ENCODE measurements at regions not wholly inside any gene's neighbourhood (a gene's known extent, or its start where the extent isn't known, plus 50 kb on each side); places are given as distances from the start of the nearest gene placed in this dataset.
"Not testable (repeated sequence)": the region's sequence is repeated elsewhere in the genome, so short reads cannot be mapped to it uniquely, and the experiment has no call there.

- TF ChIP-seq POLR2A (IDR thresholded peaks at IDR 0.05) (no peak), EP300 (IDR thresholded peaks at IDR 0.05) (no peak)
- TF ChIP-seq, protein P1, sequence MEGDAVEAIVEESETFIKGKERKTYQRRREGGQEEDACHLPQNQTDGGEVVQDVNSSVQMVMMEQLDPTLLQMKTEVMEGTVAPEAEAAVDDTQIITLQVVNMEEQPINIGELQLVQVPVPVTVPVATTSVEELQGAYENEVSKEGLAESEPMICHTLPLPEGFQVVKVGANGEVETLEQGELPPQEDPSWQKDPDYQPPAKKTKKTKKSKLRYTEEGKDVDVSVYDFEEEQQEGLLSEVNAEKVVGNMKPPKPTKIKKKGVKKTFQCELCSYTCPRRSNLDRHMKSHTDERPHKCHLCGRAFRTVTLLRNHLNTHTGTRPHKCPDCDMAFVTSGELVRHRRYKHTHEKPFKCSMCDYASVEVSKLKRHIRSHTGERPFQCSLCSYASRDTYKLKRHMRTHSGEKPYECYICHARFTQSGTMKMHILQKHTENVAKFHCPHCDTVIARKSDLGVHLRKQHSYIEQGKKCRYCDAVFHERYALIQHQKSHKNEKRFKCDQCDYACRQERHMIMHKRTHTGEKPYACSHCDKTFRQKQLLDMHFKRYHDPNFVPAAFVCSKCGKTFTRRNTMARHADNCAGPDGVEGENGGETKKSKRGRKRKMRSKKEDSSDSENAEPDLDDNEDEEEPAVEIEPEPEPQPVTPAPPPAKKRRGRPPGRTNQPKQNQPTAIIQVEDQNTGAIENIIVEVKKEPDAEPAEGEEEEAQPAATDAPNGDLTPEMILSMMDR (IDR thresholded peaks at IDR 0.05) = no peak
- no peaks in the 10 kb centered on the region for H3K27me3 ChIP-seq
- 27 to 45% (median 40%) methylated on average over 6 of the region's 6 CpGs for WGBS, 3 donors
- no peaks in the 10 kb centered on the region for H3K36me3 ChIP-seq
- no peak overlapping the region for H3K27ac ChIP-seq
- peaks cover 3% of the 10 kb centered on the region for H3K4me1 ChIP-seq (ENCODE audit: insufficient read depth)
- intact Hi-C loops (cut with DNase I) = no loop called here
- H3K4me3 ChIP-seq = no peak overlapping the region
- no peaks in the 10 kb centered on the region for H3K9me3 ChIP-seq
- no peak for DNase-seq
Observed at GRCh38 chr9:88874391-88874790, 116.9 kb upstream of the S1PR3 start.

- DNase-seq = no peak
- intact Hi-C loops (cut with DNase I) = no loop called here
- TF ChIP-seq POLR2A (IDR thresholded peaks at IDR 0.05) (no peak), EP300 (IDR thresholded peaks at IDR 0.05) (no peak)
- TF ChIP-seq, protein P1 (IDR thresholded peaks at IDR 0.05) = no peak
- H3K36me3 ChIP-seq = no peaks in the 10 kb centered on the region
- 86 to 92% (median 91%) methylated on average over 3 of the region's 3 CpGs for WGBS, 3 donors
- no peak overlapping the region for H3K4me3 ChIP-seq
- H3K9me3 ChIP-seq = no peaks in the 10 kb centered on the region
- no peaks in the 10 kb centered on the region for H3K27me3 ChIP-seq
- H3K4me1 ChIP-seq (ENCODE audit: insufficient read depth) = peaks cover 3% of the 10 kb centered on the region
- H3K27ac ChIP-seq = no peak overlapping the region
Observed at GRCh38 chr9:88875400-88876120, 115.7 kb upstream of the S1PR3 start.

DNA sequence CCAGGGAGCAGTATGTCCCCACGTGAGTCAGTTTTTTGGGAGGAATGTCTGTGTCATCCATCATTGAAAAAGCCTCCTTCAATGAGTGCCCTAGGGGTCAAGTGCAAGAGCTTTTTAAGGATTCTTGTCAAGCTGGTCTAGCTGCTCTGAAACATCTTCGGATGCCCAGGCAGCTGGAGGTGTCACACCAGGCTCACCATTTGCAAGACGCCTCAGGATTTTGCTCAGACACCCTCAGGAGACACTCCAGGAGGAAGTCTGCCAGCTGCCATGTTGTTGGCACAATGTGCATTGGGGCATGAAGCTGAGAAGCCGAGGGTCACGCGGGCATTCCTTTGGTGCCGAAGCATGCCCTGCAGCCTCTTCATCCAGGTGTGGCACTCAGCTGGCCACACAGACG lies 111.1 kb upstream of the S1PR3 start:
- no peaks in the 10 kb centered on the region for H3K9me3 ChIP-seq
- no peaks in the 10 kb centered on the region for H3K36me3 ChIP-seq
- 68 to 86% (median 85%) methylated on average over 8 of the region's 8 CpGs for WGBS, 3 donors
- H3K27me3 ChIP-seq = no peaks in the 10 kb centered on the region
- intact Hi-C loops (cut with DNase I) = no loop called here
- H3K27ac ChIP-seq = no peak overlapping the region
- no peak for DNase-seq
- TF ChIP-seq EP300 (IDR thresholded peaks at IDR 0.05) (no peak), POLR2A (IDR thresholded peaks at IDR 0.05) (no peak)
- TF ChIP-seq, protein P1 (IDR thresholded peaks at IDR 0.05) = no peak
- no peak overlapping the region for H3K4me3 ChIP-seq
- no peaks in the 10 kb centered on the region for H3K4me1 ChIP-seq (ENCODE audit: insufficient read depth)

- WGBS, 3 donors = 97 to 100% (median 98%) methylated on average over 1 of the region's 1 CpG
- H3K4me1 ChIP-seq (ENCODE audit: insufficient read depth); H3K4me3 ChIP-seq; H3K27ac ChIP-seq; DNase-seq; intact Hi-C loops (cut with DNase I); H3K27me3 ChIP-seq; H3K9me3 ChIP-seq; H3K36me3 ChIP-seq: not testable (repeated sequence)
Observed at GRCh38 chr9:88884291-88884690, 107.0 kb upstream of the S1PR3 start.

GRCh38 chr9:88886762-88887161 lies 104.5 kb upstream of the S1PR3 start:
- H3K27me3 ChIP-seq; H3K4me3 ChIP-seq; H3K9me3 ChIP-seq; H3K4me1 ChIP-seq (ENCODE audit: insufficient read depth); DNase-seq; H3K27ac ChIP-seq; intact Hi-C loops (cut with DNase I); H3K36me3 ChIP-seq: not testable (repeated sequence)
- WGBS, 3 donors = 40 to 90% (median 72%) methylated on average over 2 of the region's 2 CpGs

Data from ovary (tissue), 7 donors.